Chondrocyte (in vitro differentiated cells): ENCODE measurements at regions not wholly inside any gene's neighbourhood (a gene's known extent, or its start where the extent isn't known, plus 50 kb on each side); places are given as distances from the start of the nearest gene placed in this dataset.

Experiments
- DNase-seq: peaks from one replicate; pipeline ENCODE4 v3.0.0; 2021; ENCODE audit warnings: mixed read lengths, low spot score
- H3K27ac Mint-ChIP-seq: one replicate; pipeline ENCODE4 v1.8.0; 2021; ENCODE audit warnings: mild to moderate bottlenecking, moderate library complexity, mixed read lengths; ENCODE audit not compliant: unreplicated experiment
- H3K27me3 Mint-ChIP-seq: 2 replicates; pipeline ENCODE4 v1.8.0; 2021; ENCODE audit warnings: low read depth, mixed read lengths
- H3K36me3 Mint-ChIP-seq: 2 replicates; pipeline ENCODE4 v1.8.0; 2021; ENCODE audit warnings: low read depth, mixed read lengths
- H3K4me1 Mint-ChIP-seq: 2 replicates; pipeline ENCODE4 v1.8.0; 2021; ENCODE audit warnings: low read depth, mild to moderate bottlenecking, mixed read lengths
- H3K4me3 Mint-ChIP-seq: one replicate; pipeline ENCODE4 v1.8.0; 2021; ENCODE audit warnings: mild to moderate bottlenecking, moderate library complexity, mixed read lengths; ENCODE audit not compliant: unreplicated experiment
- H3K9me3 Mint-ChIP-seq: 2 replicates; pipeline ENCODE4 v1.8.0; 2021; ENCODE audit warnings: low read depth, mixed read lengths
- CTCF ChIP-seq: fragments of 200-600 bp; sonication (generic); IDR thresholded peaks from 2 replicates; pipeline ENCODE4 v1.5.0; 2021; ENCODE audit warnings: antibody characterized with exemption, mild to moderate bottlenecking, moderate library complexity

GRCh38 chr1:239583536-239583935 is 197.2 kb downstream of the CHRM3 start:
- H3K27me3 Mint-ChIP-seq: peaks cover 13% of the 10 kb centered on the region
- H3K27ac Mint-ChIP-seq: no peak overlapping the region
- H3K36me3 Mint-ChIP-seq: no peaks in the 10 kb centered on the region
- no peaks in the 10 kb centered on the region for H3K9me3 Mint-ChIP-seq
- no peak overlapping the region for H3K4me3 Mint-ChIP-seq
- no peaks in the 10 kb centered on the region for H3K4me1 Mint-ChIP-seq
- DNase-seq: no peak
- no peak for TF ChIP-seq CTCF

- no peak for TF ChIP-seq CTCF
- no peak overlapping the region for H3K27ac Mint-ChIP-seq
- H3K4me3 Mint-ChIP-seq: no peak overlapping the region
- H3K9me3 Mint-ChIP-seq: no peaks in the 10 kb centered on the region
- no peaks in the 10 kb centered on the region for H3K4me1 Mint-ChIP-seq
- H3K36me3 Mint-ChIP-seq: no peaks in the 10 kb centered on the region
- DNase-seq: no peak
- peaks cover 18% of the 10 kb centered on the region for H3K27me3 Mint-ChIP-seq
Measured at GRCh38 chr1:239586128-239586527, 199.8 kb downstream of the CHRM3 start.

- no peak overlapping the region for H3K4me3 Mint-ChIP-seq
- H3K9me3 Mint-ChIP-seq: no peaks in the 10 kb centered on the region
- no peaks in the 10 kb centered on the region for H3K4me1 Mint-ChIP-seq
- no peak for TF ChIP-seq CTCF
- DNase-seq: no peak
- no peak overlapping the region for H3K27ac Mint-ChIP-seq
- no peaks in the 10 kb centered on the region for H3K36me3 Mint-ChIP-seq
- peaks cover 18% of the 10 kb centered on the region for H3K27me3 Mint-ChIP-seq
Measured at GRCh38 chr1:239587066-239587465, 200.7 kb downstream of the CHRM3 start.

- H3K36me3 Mint-ChIP-seq: no peaks in the 10 kb centered on the region
- no peaks in the 10 kb centered on the region for H3K4me1 Mint-ChIP-seq
- H3K4me3 Mint-ChIP-seq: no peak overlapping the region
- no peak overlapping the region for H3K27ac Mint-ChIP-seq
- peaks cover 15% of the 10 kb centered on the region for H3K27me3 Mint-ChIP-seq
- TF ChIP-seq CTCF: no peak
- H3K9me3 Mint-ChIP-seq: no peaks in the 10 kb centered on the region
- no peak for DNase-seq
Measured at GRCh38 chr1:239587574-239588369, 201.4 kb downstream of the CHRM3 start.

- Mint-ChIP-seq H3K27me3 (peaks cover 13% of the 10 kb centered on the region), H3K9me3 (no peaks in the 10 kb centered on the region), H3K27ac (no peak overlapping the region), H3K4me1 (no peaks in the 10 kb centered on the region), H3K36me3 (no peaks in the 10 kb centered on the region), H3K4me3 (no peak overlapping the region)
- no peak for DNase-seq
- TF ChIP-seq CTCF: no peak
Measured at GRCh38 chr1:239590556-239590955, 204.2 kb downstream of the CHRM3 start.
